Panc1 (cell line): ENCODE measurements at regions not wholly inside any gene's neighbourhood (a gene's known extent, or its start where the extent isn't known, plus 50 kb on each side); places are given as distances from the start of the nearest gene placed in this dataset.

Experiments used
- POLR2AphosphoS5 ChIP-seq: IDR thresholded peaks from 2 replicates; pipeline ENCODE4 v1.6.1; 2012; ENCODE audit warnings: mild to moderate bottlenecking, low read depth, low read length, moderate library complexity
- SIN3A ChIP-seq: IDR thresholded peaks from 2 replicates; pipeline ENCODE4 v1.6.1; 2012; ENCODE audit warnings: low read depth, mild to moderate bottlenecking, low read length, moderate library complexity, borderline replicate concordance; ENCODE audit not compliant: insufficient read depth
- TCF7L2 ChIP-seq: IDR thresholded peaks from 2 replicates; pipeline ENCODE4 v1.6.1; 2011; ENCODE audit warnings: mild to moderate bottlenecking, low read depth, low read length, inconsistent platforms
- TF ChIP-seq, protein P1 (sequence below): fragments of 450-650 bp; IDR thresholded peaks from 2 replicates; pipeline ENCODE4 v1.5.1; 2017; ENCODE audit warnings: mild to moderate bottlenecking
- TF ChIP-seq, protein P2 (sequence below), 2 experiments: IDR thresholded peaks; 2 replicates each; pipeline ENCODE4 v1.6.1; 2011 to 2012; ENCODE audit warnings: low read depth in 2 of 2, control low read depth in 1 of 2, low read length in 1 of 2, mild to moderate bottlenecking in 1 of 2, moderate library complexity in 1 of 2; ENCODE audit not compliant: insufficient read depth in 1 of 2

DNA sequence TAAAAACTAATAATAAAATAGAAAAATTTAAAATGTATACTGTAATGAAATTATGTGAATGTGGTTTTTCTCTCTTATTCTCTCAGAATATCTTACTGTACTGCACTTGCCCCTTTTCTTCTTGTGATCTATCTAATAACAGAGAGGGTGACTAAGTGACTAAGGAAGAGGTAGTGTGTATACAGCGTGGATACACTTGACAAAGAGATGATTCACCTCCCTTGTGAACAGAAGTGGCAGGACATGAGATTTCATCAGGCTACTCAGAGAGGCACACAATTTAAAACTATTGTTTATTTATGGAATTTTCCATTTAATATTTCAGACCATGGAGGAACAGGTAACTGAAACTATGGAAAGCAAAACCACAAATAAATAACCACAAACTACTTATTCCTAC, 806.6 kb upstream of the GHITM start:
- TF ChIP-seq, protein P1, sequence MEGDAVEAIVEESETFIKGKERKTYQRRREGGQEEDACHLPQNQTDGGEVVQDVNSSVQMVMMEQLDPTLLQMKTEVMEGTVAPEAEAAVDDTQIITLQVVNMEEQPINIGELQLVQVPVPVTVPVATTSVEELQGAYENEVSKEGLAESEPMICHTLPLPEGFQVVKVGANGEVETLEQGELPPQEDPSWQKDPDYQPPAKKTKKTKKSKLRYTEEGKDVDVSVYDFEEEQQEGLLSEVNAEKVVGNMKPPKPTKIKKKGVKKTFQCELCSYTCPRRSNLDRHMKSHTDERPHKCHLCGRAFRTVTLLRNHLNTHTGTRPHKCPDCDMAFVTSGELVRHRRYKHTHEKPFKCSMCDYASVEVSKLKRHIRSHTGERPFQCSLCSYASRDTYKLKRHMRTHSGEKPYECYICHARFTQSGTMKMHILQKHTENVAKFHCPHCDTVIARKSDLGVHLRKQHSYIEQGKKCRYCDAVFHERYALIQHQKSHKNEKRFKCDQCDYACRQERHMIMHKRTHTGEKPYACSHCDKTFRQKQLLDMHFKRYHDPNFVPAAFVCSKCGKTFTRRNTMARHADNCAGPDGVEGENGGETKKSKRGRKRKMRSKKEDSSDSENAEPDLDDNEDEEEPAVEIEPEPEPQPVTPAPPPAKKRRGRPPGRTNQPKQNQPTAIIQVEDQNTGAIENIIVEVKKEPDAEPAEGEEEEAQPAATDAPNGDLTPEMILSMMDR = no peak
- TF ChIP-seq SIN3A (no peak), POLR2AphosphoS5 (no peak), TCF7L2 (no peak)
- TF ChIP-seq, protein P2, sequence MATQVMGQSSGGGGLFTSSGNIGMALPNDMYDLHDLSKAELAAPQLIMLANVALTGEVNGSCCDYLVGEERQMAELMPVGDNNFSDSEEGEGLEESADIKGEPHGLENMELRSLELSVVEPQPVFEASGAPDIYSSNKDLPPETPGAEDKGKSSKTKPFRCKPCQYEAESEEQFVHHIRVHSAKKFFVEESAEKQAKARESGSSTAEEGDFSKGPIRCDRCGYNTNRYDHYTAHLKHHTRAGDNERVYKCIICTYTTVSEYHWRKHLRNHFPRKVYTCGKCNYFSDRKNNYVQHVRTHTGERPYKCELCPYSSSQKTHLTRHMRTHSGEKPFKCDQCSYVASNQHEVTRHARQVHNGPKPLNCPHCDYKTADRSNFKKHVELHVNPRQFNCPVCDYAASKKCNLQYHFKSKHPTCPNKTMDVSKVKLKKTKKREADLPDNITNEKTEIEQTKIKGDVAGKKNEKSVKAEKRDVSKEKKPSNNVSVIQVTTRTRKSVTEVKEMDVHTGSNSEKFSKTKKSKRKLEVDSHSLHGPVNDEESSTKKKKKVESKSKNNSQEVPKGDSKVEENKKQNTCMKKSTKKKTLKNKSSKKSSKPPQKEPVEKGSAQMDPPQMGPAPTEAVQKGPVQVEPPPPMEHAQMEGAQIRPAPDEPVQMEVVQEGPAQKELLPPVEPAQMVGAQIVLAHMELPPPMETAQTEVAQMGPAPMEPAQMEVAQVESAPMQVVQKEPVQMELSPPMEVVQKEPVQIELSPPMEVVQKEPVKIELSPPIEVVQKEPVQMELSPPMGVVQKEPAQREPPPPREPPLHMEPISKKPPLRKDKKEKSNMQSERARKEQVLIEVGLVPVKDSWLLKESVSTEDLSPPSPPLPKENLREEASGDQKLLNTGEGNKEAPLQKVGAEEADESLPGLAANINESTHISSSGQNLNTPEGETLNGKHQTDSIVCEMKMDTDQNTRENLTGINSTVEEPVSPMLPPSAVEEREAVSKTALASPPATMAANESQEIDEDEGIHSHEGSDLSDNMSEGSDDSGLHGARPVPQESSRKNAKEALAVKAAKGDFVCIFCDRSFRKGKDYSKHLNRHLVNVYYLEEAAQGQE (IDR thresholded peaks at IDR 0.05; ENCODE audit: insufficient read depth in 1 of 2, low read depth in 2 of 2, low read length in 1 of 2) = no peak
